Panc1 (cell line): ENCODE measurements at regions not wholly inside any gene's neighbourhood (a gene's known extent, or its start where the extent isn't known, plus 50 kb on each side); places are given as distances from the start of the nearest gene placed in this dataset.

ENCODE experiments used
- ATAC-seq: fragments of 200-7000 bp; cut with Tn5 transposase; 2 replicates; pipeline ENCODE4 v1.9.1; 2020; ENCODE audit warnings: mild to moderate bottlenecking, moderate library complexity
- BruUV-seq: library from RNA; stranded (reverse); fragments of 400-500 nt; replicated peaks from 2 replicates; lab custom pipeline; 2021; lab: Mats Ljungman, UMichigan
- CTCF ChIA-PET: fragments of 300-600 bp; sonication (Branson Sonifier 250); formaldehyde crosslinking; loops from one replicate; lab custom pipeline; 2022; ENCODE audit warnings: antibody characterized with exemption; lab: Charles Lee
- POLR2A ChIA-PET: fragments of 300-600 bp; sonication (Branson Sonifier 250); formaldehyde crosslinking; loops from one replicate; lab custom pipeline; 2022; ENCODE audit warnings: antibody characterized with exemption; lab: Charles Lee
- DNase-seq: peaks from one replicate; pipeline ENCODE4 v3.0.0-alpha.2; 2010; ENCODE audit warnings: low read depth, low spot score
- H3K27ac ChIP-seq: 2 replicates; pipeline ENCODE4 v1.5.1; 2011; ENCODE audit warnings: mild to moderate bottlenecking, low read length, inconsistent platforms
- H3K27me3 ChIP-seq: fragments of 200-500 bp; sonication (Bioruptor generic); 2 replicates; pipeline ENCODE4 v1.6.0; 2014; ENCODE audit warnings: low read length, inconsistent platforms; ENCODE audit not compliant: control insufficient read depth, insufficient read depth
- H3K36me3 ChIP-seq: fragments of 200-500 bp; sonication (Bioruptor generic); 2 replicates; pipeline ENCODE4 v1.5.1; 2014; ENCODE audit warnings: inconsistent platforms, mild to moderate bottlenecking, low read length, moderate library complexity; ENCODE audit not compliant: control insufficient read depth, insufficient read depth
- H3K4me1 ChIP-seq: 2 replicates; pipeline ENCODE4 v1.5.1; 2011; ENCODE audit warnings: inconsistent platforms, mild to moderate bottlenecking, low read length, moderate library complexity; ENCODE audit not compliant: control insufficient read depth, insufficient read depth
- H3K4me3 ChIP-seq, 2 experiments: 2 replicates each; pipeline ENCODE4 v1.5.1; 2011 to 2012; ENCODE audit warnings: low read depth in 2 of 2, low read length in 2 of 2, mild to moderate bottlenecking in 2 of 2, inconsistent platforms in 1 of 2, moderate library complexity in 1 of 2
- H3K9me3 ChIP-seq: fragments of 200-500 bp; sonication (Bioruptor generic); 2 replicates; pipeline ENCODE4 v1.5.1; 2014; ENCODE audit warnings: low read depth, mild to moderate bottlenecking, inconsistent platforms, low read length, moderate library complexity; ENCODE audit not compliant: control insufficient read depth, insufficient read depth
- CTCF ChIP-seq: fragments of 450-650 bp; IDR thresholded peaks from 2 replicates; pipeline ENCODE4 v1.5.1; 2017; ENCODE audit warnings: mild to moderate bottlenecking
- POLR2AphosphoS5 ChIP-seq: IDR thresholded peaks from 2 replicates; pipeline ENCODE4 v1.6.1; 2012; ENCODE audit warnings: mild to moderate bottlenecking, low read depth, low read length, moderate library complexity
- REST ChIP-seq, 2 experiments: IDR thresholded peaks; 2 replicates each; pipeline ENCODE4 v1.6.1; 2011 to 2012; ENCODE audit warnings: low read depth in 2 of 2, control low read depth in 1 of 2, low read length in 1 of 2, mild to moderate bottlenecking in 1 of 2, moderate library complexity in 1 of 2; ENCODE audit not compliant: insufficient read depth in 1 of 2
- SIN3A ChIP-seq: IDR thresholded peaks from 2 replicates; pipeline ENCODE4 v1.6.1; 2012; ENCODE audit warnings: low read depth, mild to moderate bottlenecking, low read length, moderate library complexity, borderline replicate concordance; ENCODE audit not compliant: insufficient read depth
- TCF7L2 ChIP-seq: IDR thresholded peaks from 2 replicates; pipeline ENCODE4 v1.6.1; 2011; ENCODE audit warnings: mild to moderate bottlenecking, low read depth, low read length, inconsistent platforms
- in situ Hi-C: cut with HindIII; loops from 2 replicates; pipeline ENCODE4 v1.10.0; 2016; ENCODE audit warnings: low sequenced_read_pairs, low pct_unique_long_range_greater_than_20kb
- intact Hi-C: fragments of 100-400 bp; cut with micrococcal nuclease; formaldehyde crosslinking; loops from one replicate; pipeline ENCODE4 v1.10.0; 2022; ENCODE audit not compliant: unreplicated experiment

GRCh38 chr3:55242921-55243320, 244.2 kb downstream of the WNT5A start:
- in situ Hi-C loops (no loop called here), intact Hi-C loops (no loop called here)
- no peaks in the 10 kb centered on the region for H3K9me3 ChIP-seq
- DNase-seq (no peak), ATAC-seq (no peak)
- H3K27me3 ChIP-seq = no peaks in the 10 kb centered on the region
- BruUV-seq = no TSS peak
- TF ChIP-seq CTCF (no peak), REST (IDR thresholded peaks at IDR 0.05; ENCODE audit: insufficient read depth in 1 of 2, low read depth in 2 of 2, low read length in 1 of 2) (no peak), TCF7L2 (no peak), POLR2AphosphoS5 (no peak), SIN3A (no peak)
- H3K27ac ChIP-seq = no peak overlapping the region
- no peaks in the 10 kb centered on the region for H3K4me1 ChIP-seq
- H3K36me3 ChIP-seq = no peaks in the 10 kb centered on the region
- no peak overlapping the region for H3K4me3 ChIP-seq
- ChIA-PET CTCF (no interaction called here), POLR2A (no interaction called here)

DNA sequence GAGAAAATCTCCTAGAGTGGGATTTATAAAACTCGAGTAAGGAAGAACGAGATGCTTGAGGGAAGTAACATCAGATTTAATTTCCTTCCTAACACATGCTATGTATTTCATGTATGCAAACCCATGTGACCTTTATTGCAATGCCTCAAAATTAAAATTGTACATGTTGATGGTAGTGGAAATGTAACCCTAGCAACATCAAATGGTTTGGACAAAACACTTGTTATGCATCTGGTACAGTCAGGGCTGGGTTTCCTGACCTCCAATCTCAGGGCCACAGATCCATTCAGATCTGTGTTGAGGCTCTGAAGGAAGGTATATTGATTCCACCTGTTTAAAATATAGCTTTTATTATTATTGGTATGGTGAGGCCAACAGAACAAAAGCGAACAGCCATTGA, 246.0 kb downstream of the WNT5A start:
- no peak for DNase-seq
- CTCF ChIA-PET = no interaction called here
- POLR2A ChIA-PET = no interaction called here
- intact Hi-C loops = no loop called here
- no peak for ATAC-seq
- Histone ChIP-seq H3K27ac (no peak overlapping the region), H3K27me3 (no peaks in the 10 kb centered on the region), H3K9me3 (no peaks in the 10 kb centered on the region), H3K4me1 (no peaks in the 10 kb centered on the region), H3K4me3 (no peak overlapping the region), H3K36me3 (no peaks in the 10 kb centered on the region)
- BruUV-seq = no TSS peak
- in situ Hi-C loops = no loop called here
- no peak for TF ChIP-seq CTCF
- no peak for TF ChIP-seq TCF7L2
- no peak for TF ChIP-seq REST (IDR thresholded peaks at IDR 0.05; ENCODE audit: insufficient read depth in 1 of 2, low read depth in 2 of 2, low read length in 1 of 2)
- no peak for TF ChIP-seq POLR2AphosphoS5
- TF ChIP-seq SIN3A = no peak
